B cell (primary cell): ENCODE measurements at regions not wholly inside any gene's neighbourhood (a gene's known extent, or its start where the extent isn't known, plus 50 kb on each side); places are given as distances from the start of the nearest gene placed in this dataset.

Experiments used
- ATAC-seq: fragments of 200-7000 bp; cut with Tn5 transposase; one replicate; pipeline ENCODE4 v1.10.0; 2021; ENCODE audit warnings: low read depth, mild to moderate bottlenecking, moderate number of reproducible peaks, moderate library complexity
- CTCF ChIA-PET: fragments of 350-600 bp; sonication (Branson Sonifier 250); formaldehyde crosslinking; loops from one replicate; lab custom pipeline; 2021; ENCODE audit warnings: antibody characterized with exemption, inconsistent platforms; lab: Charles Lee
- POLR2A ChIA-PET: fragments of 350-600 bp; sonication (Branson Sonifier 250); formaldehyde crosslinking; loops from one replicate; lab custom pipeline; 2021; ENCODE audit warnings: antibody characterized with exemption; lab: Charles Lee
- DNase-seq: peaks from one replicate; pipeline ENCODE4 v3.0.0; 2013
- H2AFZ ChIP-seq: 2 replicates; pipeline ENCODE4 v1.6.1; 2012; ENCODE audit warnings: mild to moderate bottlenecking, low read depth, low read length; ENCODE audit not compliant: insufficient read depth, poor library complexity, severe bottlenecking
- H3K27ac ChIP-seq, 2 donors: 1 replicate in 1 of 2; 2 replicates in 1 of 2; pipeline ENCODE4 v1.5.1; 2012 to 2013; ENCODE audit warnings: low read length in 2 of 2, mild to moderate bottlenecking in 2 of 2, moderate library complexity in 1 of 2
- H3K27me3 ChIP-seq, 4 experiments: fragments of 200-600 bp in 1 of 4; sonication (generic) in 1 of 4; replicated peaks in 1 of 4; 1 replicate in 2 of 4; 2 replicates in 2 of 4; pipeline versions ENCODE4 v1.6.1 to v1.7.0; 2013 to 2016; ENCODE audit warnings: low read length in 3 of 4, mild to moderate bottlenecking in 2 of 4, mixed read lengths in 1 of 4, moderate library complexity in 1 of 4; ENCODE audit not compliant: insufficient read depth in 4 of 4, control insufficient read depth in 3 of 4; ENCODE audit errors: control extremely low read depth in 1 of 4
- H3K36me3 ChIP-seq, 2 experiments: replicated peaks in 1 of 2; 1 replicate in 1 of 2; 2 replicates in 1 of 2; pipeline versions ENCODE4 v1.6.1 to v1.7.1; 2013; ENCODE audit warnings: low read length in 1 of 2; ENCODE audit not compliant: insufficient read depth in 2 of 2, control insufficient read depth in 1 of 2; ENCODE audit errors: control extremely low read depth in 1 of 2, extremely low read depth in 1 of 2
- H3K4me1 ChIP-seq, 2 donors: fragments of 200-600 bp in 1 of 2; sonication (generic) in 1 of 2; 1 replicate in 1 of 2; 2 replicates in 1 of 2; pipeline versions ENCODE4 v1.5.1 to v1.6.1; 2013 to 2017; ENCODE audit warnings: low read length in 2 of 2; ENCODE audit not compliant: control insufficient read depth in 2 of 2, insufficient read depth in 2 of 2
- H3K4me2 ChIP-seq: replicated peaks from 2 replicates; pipeline ENCODE3; 2012; ENCODE audit warnings: mild to moderate bottlenecking, low read depth, low read length; ENCODE audit not compliant: poor library complexity, severe bottlenecking
- H3K4me3 ChIP-seq, 5 experiments: fragments of 200-600 bp in 1 of 5; sonication (generic) in 1 of 5; 1 replicate in 3 of 5; 2 replicates in 2 of 5; pipeline versions ENCODE4 v1.5.1 to v1.7.0; 2011 to 2016; ENCODE audit warnings: low read length in 4 of 5, mild to moderate bottlenecking in 4 of 5, low read depth in 2 of 5, control low read depth in 1 of 5, moderate library complexity in 1 of 5; ENCODE audit not compliant: insufficient read depth in 1 of 5; ENCODE audit errors: control extremely low read depth in 1 of 5, extremely low read depth in 1 of 5
- H3K79me2 ChIP-seq: fragments of 200-600 bp; sonication (generic); one replicate; pipeline ENCODE4 v1.6.0; 2016; ENCODE audit warnings: low read length; ENCODE audit not compliant: control insufficient read depth, insufficient read depth
- H3K9ac ChIP-seq: fragments of 200-600 bp; sonication (generic); 2 replicates; pipeline ENCODE4 v1.6.1; 2017; ENCODE audit warnings: mild to moderate bottlenecking, low read length, moderate library complexity
- H3K9me3 ChIP-seq, 3 donors: one replicate each; pipeline versions ENCODE4 v1.6.1 to v1.7.1; 2013; ENCODE audit warnings: low read length in 2 of 3; ENCODE audit not compliant: control insufficient read depth in 2 of 3, insufficient read depth in 1 of 3; ENCODE audit errors: control extremely low read depth in 1 of 3
- H4K20me1 ChIP-seq: 2 replicates; pipeline ENCODE4 v1.6.0; 2012; ENCODE audit warnings: mild to moderate bottlenecking, low read length; ENCODE audit not compliant: insufficient read depth, control insufficient read depth, poor library complexity, severe bottlenecking
- H3K27ac Mint-ChIP-seq: one replicate; pipeline ENCODE4 v1.8.0; 2021; ENCODE audit warnings: mixed read lengths
- H3K27me3 Mint-ChIP-seq: one replicate; pipeline ENCODE4 v1.8.0; 2021; ENCODE audit warnings: mixed read lengths
- H3K4me1 Mint-ChIP-seq: one replicate; pipeline ENCODE4 v1.8.0; 2021; ENCODE audit warnings: mixed read lengths
- H3K4me3 Mint-ChIP-seq: one replicate; pipeline ENCODE4 v1.8.0; 2021; ENCODE audit warnings: mixed read lengths
- H3K9me3 Mint-ChIP-seq: one replicate; pipeline ENCODE4 v1.8.0; 2022; ENCODE audit warnings: mixed read lengths; ENCODE audit not compliant: insufficient read depth
- EZH2 ChIP-seq: IDR thresholded peaks from 2 replicates; pipeline ENCODE4 v1.6.1; 2012; ENCODE audit warnings: borderline replicate concordance, low read depth, mild to moderate bottlenecking, moderate library complexity, low read length; ENCODE audit not compliant: insufficient read depth, poor library complexity, severe bottlenecking
- WGBS: methylation state at CpG from one replicate; pipeline ENCODE4 v1.1.5; 2013; ENCODE audit warnings: missing lambda C conversion rate; ENCODE audit not compliant: insufficient coverage; 5-methylcytosine and 5-hydroxymethylcytosine counted together
- intact Hi-C: fragments of 100-400 bp; cut with micrococcal nuclease; formaldehyde crosslinking; loops from one replicate; pipeline ENCODE4 v1.10.0; 2022
- TF ChIP-seq, protein P1 (sequence below): fragments of 200-600 bp; IDR thresholded peaks from one replicate; pipeline ENCODE4 v1.8.0; 2022; ENCODE audit warnings: antibody characterized with exemption, mild to moderate bottlenecking

DNA sequence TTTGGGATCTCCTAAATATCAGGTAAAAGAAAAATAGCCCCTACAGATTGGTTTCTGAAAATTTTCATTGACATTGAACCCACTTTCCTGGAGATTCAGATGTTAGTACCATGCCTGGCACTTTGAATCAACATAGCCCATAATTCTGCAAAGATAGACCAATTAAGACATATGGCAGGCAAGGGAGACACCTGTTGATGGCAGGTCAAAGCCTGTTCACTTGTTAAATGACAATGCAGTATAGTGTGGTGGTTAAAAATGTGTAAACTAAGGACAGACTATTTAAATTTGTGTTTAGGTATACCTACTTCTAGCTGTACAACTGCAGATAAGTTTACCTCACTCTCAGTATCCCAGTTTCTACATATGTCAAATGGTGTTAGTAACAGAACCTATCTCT is 178.1 kb upstream of the MMADHC start:
- no peak overlapping the region for H3K4me3 ChIP-seq
- no peaks in the 10 kb centered on the region for H4K20me1 ChIP-seq
- H3K9ac ChIP-seq, result no peak overlapping the region
- POLR2A ChIA-PET, result no interaction called here
- CTCF ChIA-PET, result no interaction called here
- H3K9me3 ChIP-seq, result peaks cover 0 to 3% (median 0%) of the 10 kb centered on the region in 3 donors
- DNase-seq (no peak), ATAC-seq (no peak)
- Mint-ChIP-seq H3K9me3 (peaks cover 3% of the 10 kb centered on the region), H3K27me3 (no peaks in the 10 kb centered on the region), H3K27ac (no peak overlapping the region), H3K4me3 (no peak overlapping the region), H3K4me1 (no peaks in the 10 kb centered on the region)
- H3K4me1 ChIP-seq, result no peaks in the 10 kb centered on the region
- no peak overlapping the region for H2AFZ ChIP-seq
- no peaks in the 10 kb centered on the region for H3K36me3 ChIP-seq
- no peaks in the 10 kb centered on the region for H3K27me3 ChIP-seq
- H3K27ac ChIP-seq, result no peak overlapping the region
- intact Hi-C loops, result no loop called here
- TF ChIP-seq EZH2, result no peak
- TF ChIP-seq, protein P1, sequence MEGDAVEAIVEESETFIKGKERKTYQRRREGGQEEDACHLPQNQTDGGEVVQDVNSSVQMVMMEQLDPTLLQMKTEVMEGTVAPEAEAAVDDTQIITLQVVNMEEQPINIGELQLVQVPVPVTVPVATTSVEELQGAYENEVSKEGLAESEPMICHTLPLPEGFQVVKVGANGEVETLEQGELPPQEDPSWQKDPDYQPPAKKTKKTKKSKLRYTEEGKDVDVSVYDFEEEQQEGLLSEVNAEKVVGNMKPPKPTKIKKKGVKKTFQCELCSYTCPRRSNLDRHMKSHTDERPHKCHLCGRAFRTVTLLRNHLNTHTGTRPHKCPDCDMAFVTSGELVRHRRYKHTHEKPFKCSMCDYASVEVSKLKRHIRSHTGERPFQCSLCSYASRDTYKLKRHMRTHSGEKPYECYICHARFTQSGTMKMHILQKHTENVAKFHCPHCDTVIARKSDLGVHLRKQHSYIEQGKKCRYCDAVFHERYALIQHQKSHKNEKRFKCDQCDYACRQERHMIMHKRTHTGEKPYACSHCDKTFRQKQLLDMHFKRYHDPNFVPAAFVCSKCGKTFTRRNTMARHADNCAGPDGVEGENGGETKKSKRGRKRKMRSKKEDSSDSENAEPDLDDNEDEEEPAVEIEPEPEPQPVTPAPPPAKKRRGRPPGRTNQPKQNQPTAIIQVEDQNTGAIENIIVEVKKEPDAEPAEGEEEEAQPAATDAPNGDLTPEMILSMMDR, result no peak
- H3K79me2 ChIP-seq, result no peaks in the 10 kb centered on the region
- H3K4me2 ChIP-seq, result no peak overlapping the region

DNA sequence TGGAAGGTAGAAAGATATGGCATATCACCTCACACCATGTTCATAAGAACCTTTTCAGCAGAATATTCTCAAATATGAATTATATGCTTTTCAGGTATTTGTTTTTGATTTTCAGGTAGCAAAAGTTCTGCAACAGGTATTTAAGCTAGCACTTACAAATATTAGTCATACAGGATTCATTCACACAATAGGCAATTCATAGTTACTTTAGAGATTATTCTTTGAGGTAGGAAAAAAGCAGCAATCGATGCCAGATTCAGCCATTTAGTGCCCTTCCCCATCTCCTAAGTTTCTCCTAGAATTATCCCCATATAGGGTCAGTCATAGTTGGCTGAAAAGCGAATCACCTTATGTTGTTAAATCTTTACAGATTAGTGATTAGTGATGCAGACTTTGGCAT is 177.4 kb upstream of the MMADHC start:
- no peak for DNase-seq
- no peak for TF ChIP-seq EZH2
- TF ChIP-seq, protein P1, result no peak
- no peak for ATAC-seq
- no peaks in the 10 kb centered on the region for H3K4me1 ChIP-seq
- Mint-ChIP-seq H3K27me3 (no peaks in the 10 kb centered on the region), H3K4me1 (no peaks in the 10 kb centered on the region), H3K4me3 (no peak overlapping the region), H3K9me3 (peaks cover 3% of the 10 kb centered on the region), H3K27ac (no peak overlapping the region)
- H3K27ac ChIP-seq, result no peak overlapping the region
- H4K20me1 ChIP-seq, result no peaks in the 10 kb centered on the region
- H3K36me3 ChIP-seq, result no peaks in the 10 kb centered on the region
- no peaks in the 10 kb centered on the region for H3K79me2 ChIP-seq
- H3K27me3 ChIP-seq, result no peaks in the 10 kb centered on the region
- H3K9me3 ChIP-seq, result peaks cover 0 to 3% (median 0%) of the 10 kb centered on the region in 3 donors
- no peak overlapping the region for H3K4me3 ChIP-seq
- CTCF ChIA-PET, result no interaction called here
- POLR2A ChIA-PET, result no interaction called here
- intact Hi-C loops, result no loop called here
- WGBS, result no CpG with 5 or more reads among the region's 2 CpGs
- H2AFZ ChIP-seq, result no peak overlapping the region
- no peak overlapping the region for H3K9ac ChIP-seq
- H3K4me2 ChIP-seq, result no peak overlapping the region
